ENCODE measurements at regions not wholly inside any gene's neighbourhood (a gene's known extent, or its start where the extent isn't known, plus 50 kb on each side); places are given as distances from the start of the nearest gene placed in this dataset.

- TF ChIP-seq RBM17 (IDR thresholded peaks at IDR 0.05; ENCODE audit: borderline replicate concordance, low read depth, low read length) (no peak), NR2C2 (CRISPR knock-in tag; IDR thresholded peaks at IDR 0.05) (no peak), NR2C2 (tag; IDR thresholded peaks at IDR 0.05) (no peak), CTCF (IDR thresholded peaks at IDR 0.05 in 2 of 3, conservative IDR thresholded peaks at IDR 0.05 in 1 of 3; ENCODE audit: insufficient read depth in 2 of 3, low read depth in 1 of 3, low read length in 3 of 3) (no peak), CBFA2T2 (conservative IDR thresholded peaks at IDR 0.05) (peak; percentile 93), RHOXF2B (CRISPR knock-in tag; conservative IDR thresholded peaks at IDR 0.05) (no peak), POU5F1 (IDR thresholded peaks at IDR 0.05; ENCODE audit: borderline replicate concordance, low read depth, low read length, partially characterized antibody) (no peak), ELF4 (CRISPR knock-in tag; IDR thresholded peaks at IDR 0.05) (0 out of 2 replicates have a peak, but pooled peaks have one; percentile 4), FOSL1 (tag; conservative IDR thresholded peaks at IDR 0.05) (peak; percentile 89), NRF1 (conservative IDR thresholded peaks at IDR 0.05 in 1 of 2, IDR thresholded peaks at IDR 0.05 in 1 of 2) (no peak; a peak in 1 of 4 replicates), DDX20 (tag; IDR thresholded peaks at IDR 0.05; ENCODE audit: low read depth) (no peak), ZNF280A (IDR thresholded peaks at IDR 0.05; ENCODE audit: low read depth, partially characterized antibody) (no peak), HNRNPK (IDR thresholded peaks at IDR 0.05; ENCODE audit: low read depth, low read length, poor library complexity, severe bottlenecking) (no peak), SMARCB1 (IDR thresholded peaks at IDR 0.05; ENCODE audit: insufficient read length, low read depth) (no peak), FOXA1 (IDR thresholded peaks at IDR 0.05; ENCODE audit: borderline replicate concordance) (peak; percentile 29; the same call in 1 of the 2 replicates), MCM2 (IDR thresholded peaks at IDR 0.05; ENCODE audit: low read depth) (no peak), SRSF1 (IDR thresholded peaks at IDR 0.05; ENCODE audit: low read depth, low read length) (no peak), GTF2E2 (tag; IDR thresholded peaks at IDR 0.05) (no peak), SMARCA4 (IDR thresholded peaks at IDR 0.05) (peak; percentile 97), BDP1 (IDR thresholded peaks at IDR 0.05; ENCODE audit: insufficient read depth, insufficient read length) (no peak), RBM15 (IDR thresholded peaks at IDR 0.05; ENCODE audit: insufficient read depth, low read length) (no peak), HMG20B (CRISPR knock-in tag; IDR thresholded peaks at IDR 0.05) (no peak), RNF2 (IDR thresholded peaks at IDR 0.05) (peak; percentile 88)
These were observed 156.8 kb upstream of the LYZL1 start (continued) for GRCh38 chr10:29131952-29132547.
